Endodermal cell (in vitro differentiated cells): ENCODE measurements at regions not wholly inside any gene's neighbourhood (a gene's known extent, or its start where the extent isn't known, plus 50 kb on each side); places are given as distances from the start of the nearest gene placed in this dataset.

Source experiments
- DNase-seq: peaks from one replicate; pipeline ENCODE4 v3.0.0-alpha.2; 2017
- H3K27ac ChIP-seq: 2 replicates; pipeline ENCODE4 v1.5.1; 2013; ENCODE audit warnings: mild to moderate bottlenecking, low read depth, low read length, moderate library complexity
- H3K27me3 ChIP-seq: 2 replicates; pipeline ENCODE4 v1.6.1; 2013; ENCODE audit warnings: mild to moderate bottlenecking, low read length, moderate library complexity; ENCODE audit not compliant: insufficient read depth, control insufficient read depth, poor library complexity, severe bottlenecking
- H3K36me3 ChIP-seq: 2 replicates; pipeline ENCODE4 v1.7.0; 2013; ENCODE audit warnings: mild to moderate bottlenecking, low read length, moderate library complexity; ENCODE audit not compliant: control insufficient read depth, insufficient read depth
- H3K4me1 ChIP-seq: one replicate; pipeline ENCODE4 v1.7.0; 2013; ENCODE audit warnings: low read length; ENCODE audit not compliant: control insufficient read depth, insufficient read depth
- H3K4me3 ChIP-seq: 2 replicates; pipeline ENCODE4 v1.5.1; 2013; ENCODE audit warnings: mild to moderate bottlenecking, low read length, moderate library complexity
- H3K9ac ChIP-seq: 2 replicates; pipeline ENCODE4 v1.6.1; 2013; ENCODE audit warnings: mild to moderate bottlenecking, low read length, moderate library complexity; ENCODE audit not compliant: poor library complexity, severe bottlenecking; ENCODE audit errors: extremely low read depth
- H3K9me3 ChIP-seq: 2 replicates; pipeline ENCODE4 v1.6.1; 2013; ENCODE audit warnings: mild to moderate bottlenecking, low read length, moderate library complexity; ENCODE audit not compliant: control insufficient read depth
- H3K27ac Mint-ChIP-seq: 2 replicates; pipeline ENCODE4 v1.8.0; 2020; ENCODE audit warnings: mixed read lengths
- H3K27me3 Mint-ChIP-seq: 2 replicates; pipeline ENCODE4 v1.8.0; 2021; ENCODE audit warnings: mild to moderate bottlenecking, mixed read lengths; ENCODE audit not compliant: insufficient read depth
- H3K36me3 Mint-ChIP-seq: 2 replicates; pipeline ENCODE4 v1.8.0; 2020; ENCODE audit warnings: low read depth, mixed read lengths
- H3K4me1 Mint-ChIP-seq: 2 replicates; pipeline ENCODE4 v1.8.0; 2020; ENCODE audit warnings: mixed read lengths
- H3K4me3 Mint-ChIP-seq: 2 replicates; pipeline ENCODE4 v1.8.0; 2020; ENCODE audit warnings: mild to moderate bottlenecking, moderate library complexity, mixed read lengths
- H3K9me3 Mint-ChIP-seq: 2 replicates; pipeline ENCODE4 v1.8.0; 2020; ENCODE audit warnings: mild to moderate bottlenecking, mixed read lengths
- CTCF ChIP-seq: fragments of 200-600 bp; sonication (generic); conservative IDR thresholded peaks from 2 replicates; pipeline ENCODE4 v1.5.0; 2021; ENCODE audit warnings: antibody characterized with exemption, mild to moderate bottlenecking
- WGBS, 2 experiments: methylation state at CpG; one replicate each; pipeline versions ENCODE4 v1.1.5 to v1.1.7; 2013; ENCODE audit warnings: missing lambda C conversion rate in 2 of 2, mixed read lengths in 1 of 2; ENCODE audit not compliant: insufficient coverage in 1 of 2, insufficient read length in 1 of 2; 5-methylcytosine and 5-hydroxymethylcytosine counted together

GRCh38 chr12:13282861-13283260 is 86.3 kb downstream of the EMP1 start:
- H3K4me3 Mint-ChIP-seq, result no peak overlapping the region
- no peaks in the 10 kb centered on the region for H3K36me3 ChIP-seq
- 63 to 80% methylated on average over 1 to 2 of the region's 2 CpGs for WGBS, 2 experiments

GRCh38 chr12:13278249-13278787 is 81.8 kb downstream of the EMP1 start:
- WGBS, 2 experiments, result 14 to 29% methylated on average over 22 to 32 of the region's 32 CpGs
- Mint-ChIP-seq H3K9me3 (no peaks in the 10 kb centered on the region), H3K27ac (no peak overlapping the region), H3K36me3 (no peaks in the 10 kb centered on the region), H3K27me3 (peaks cover 30% of the 10 kb centered on the region), H3K4me3 (no peak overlapping the region), H3K4me1 (peaks cover 31% of the 10 kb centered on the region)
- TF ChIP-seq CTCF, result peak; percentile 100
- peak overlapping the region; percentile 81 for H3K27ac ChIP-seq
- no peak overlapping the region for H3K9ac ChIP-seq
- H3K4me1 ChIP-seq, result peaks cover 9% of the 10 kb centered on the region
- H3K36me3 ChIP-seq, result no peaks in the 10 kb centered on the region
- no peak overlapping the region for H3K4me3 ChIP-seq
- peak; percentile 95 for DNase-seq
- H3K27me3 ChIP-seq, result peaks cover 41% of the 10 kb centered on the region
- H3K9me3 ChIP-seq, result peaks cover 8% of the 10 kb centered on the region

More at GRCh38 chr12:13282861-13283260, 86.3 kb downstream of the EMP1 start:
- H3K9me3 ChIP-seq, result peaks cover 8% of the 10 kb centered on the region
- peaks cover 34% of the 10 kb centered on the region for H3K27me3 ChIP-seq
- Mint-ChIP-seq H3K36me3 (no peaks in the 10 kb centered on the region), H3K27me3 (peaks cover 2% of the 10 kb centered on the region), H3K9me3 (no peaks in the 10 kb centered on the region), H3K27ac (no peak overlapping the region), H3K4me1 (peaks cover 4% of the 10 kb centered on the region)
- no peak overlapping the region for H3K27ac ChIP-seq
- H3K4me3 ChIP-seq, result no peak overlapping the region
- no peak overlapping the region for H3K9ac ChIP-seq
- DNase-seq, result peak; percentile 54
- no peak for TF ChIP-seq CTCF
- peaks cover 1% of the 10 kb centered on the region for H3K4me1 ChIP-seq

- Mint-ChIP-seq H3K4me3 (no peak overlapping the region), H3K27ac (no peak overlapping the region), H3K4me1 (peaks cover 35% of the 10 kb centered on the region), H3K27me3 (peaks cover 35% of the 10 kb centered on the region), H3K36me3 (no peaks in the 10 kb centered on the region), H3K9me3 (no peaks in the 10 kb centered on the region)
- no peak for TF ChIP-seq CTCF
- peaks cover 9% of the 10 kb centered on the region for H3K4me1 ChIP-seq
- peaks cover 41% of the 10 kb centered on the region for H3K27me3 ChIP-seq
- peak; percentile 52 for DNase-seq
- peak overlapping the region; percentile 81 for H3K27ac ChIP-seq
- H3K9me3 ChIP-seq, result peaks cover 8% of the 10 kb centered on the region
- no peak overlapping the region for H3K4me3 ChIP-seq
- H3K36me3 ChIP-seq, result no peaks in the 10 kb centered on the region
- WGBS, 2 experiments, result 61 to 81% methylated on average over 2 to 4 of the region's 4 CpGs
- no peak overlapping the region for H3K9ac ChIP-seq
Observed at GRCh38 chr12:13277293-13277692, 80.8 kb downstream of the EMP1 start.
